NCI-H2107 treated with DMSO at 0.1 percent for 48 hours (cell line): ENCODE measurements at regions not wholly inside any gene's neighbourhood (a gene's known extent, or its start where the extent isn't known, plus 50 kb on each side); places are given as distances from the start of the nearest gene placed in this dataset.

Source experiments
- DNase-seq: peaks from one replicate; lab custom pipeline; 2025; ENCODE audit not compliant: unreplicated experiment; lab: John Stamatoyannopoulos, UW

GRCh38 chr10:90394311-90394710, 463.5 kb downstream of the HTR7 start:
- DNase-seq, result no peak

GRCh38 chr10:90396721-90397120, 461.1 kb downstream of the HTR7 start:
- DNase-seq, result no peak

GRCh38 chr10:90398566-90398965, 459.3 kb downstream of the HTR7 start:
- DNase-seq, result no peak

GRCh38 chr10:90399782-90400181, 458.1 kb downstream of the HTR7 start:
- no peak for DNase-seq

GRCh38 chr10:90403211-90404000, 454.4 kb downstream of the HTR7 start:
- no peak for DNase-seq

GRCh38 chr10:90407131-90407530, 450.7 kb downstream of the HTR7 start:
- DNase-seq, result no peak

- DNase-seq, result no peak
Observed at GRCh38 chr10:90407851-90408250, 450.0 kb downstream of the HTR7 start.

- DNase-seq, result no peak
Observed at GRCh38 chr10:90412582-90412981, 445.3 kb downstream of the HTR7 start.

- DNase-seq, result no peak
Observed at GRCh38 chr10:90413196-90413595, 444.6 kb downstream of the HTR7 start.

GRCh38 chr10:90414926-90415325, 442.9 kb downstream of the HTR7 start:
- DNase-seq, result no peak

- DNase-seq, result no peak
Observed at GRCh38 chr10:90417029-90417428, 440.8 kb downstream of the HTR7 start.

- no peak for DNase-seq
Observed at GRCh38 chr10:90417476-90418210, 440.2 kb downstream of the HTR7 start.

GRCh38 chr10:90418869-90419652, 438.8 kb downstream of the HTR7 start:
- no peak for DNase-seq

GRCh38 chr10:90420637-90421318, 437.1 kb downstream of the HTR7 start:
- no peak for DNase-seq

GRCh38 chr10:90421874-90422273, 436.0 kb downstream of the HTR7 start:
- DNase-seq, result no peak

GRCh38 chr10:90424730-90425129, 433.1 kb downstream of the HTR7 start:
- DNase-seq, result no peak

- DNase-seq, result no peak
Observed at GRCh38 chr10:90430186-90430585, 427.7 kb downstream of the HTR7 start.

GRCh38 chr10:90432866-90433265, 425.0 kb downstream of the HTR7 start:
- DNase-seq, result no peak

GRCh38 chr10:90435296-90435695, 422.5 kb downstream of the HTR7 start:
- DNase-seq, result no peak

- DNase-seq, result no peak
Observed at GRCh38 chr10:90437452-90437851, 420.4 kb downstream of the HTR7 start.

- no peak for DNase-seq
Observed at GRCh38 chr10:90440870-90441269, 417.0 kb downstream of the HTR7 start.
